NCI-H1694 (cell line): ENCODE measurements at regions not wholly inside any gene's neighbourhood (a gene's known extent, or its start where the extent isn't known, plus 50 kb on each side); places are given as distances from the start of the nearest gene placed in this dataset.
"Not testable (repeated sequence)": the region's sequence is repeated elsewhere in the genome, so short reads cannot be mapped to it uniquely, and the experiment has no call there.

ENCODE experiments used
- DNase-seq: peaks from one replicate; lab custom pipeline; 2025; lab: John Stamatoyannopoulos, UW

- no peak for DNase-seq
Measured at GRCh38 chr7:8809320-8809719, 375.9 kb downstream of the NXPH1 start.

- no peak for DNase-seq
Measured at GRCh38 chr7:8817448-8818036, 384.1 kb downstream of the NXPH1 start.

- no peak for DNase-seq
Measured at GRCh38 chr7:8818406-8818805, 385.0 kb downstream of the NXPH1 start.

GRCh38 chr7:8822595-8822994 is 389.2 kb downstream of the NXPH1 start:
- no peak for DNase-seq

- no peak for DNase-seq
Measured at GRCh38 chr7:8823486-8823885, 390.1 kb downstream of the NXPH1 start.

- DNase-seq = no peak
Measured at GRCh38 chr7:8827329-8827728, 393.9 kb downstream of the NXPH1 start.

GRCh38 chr7:8829100-8829499 is 395.7 kb downstream of the NXPH1 start:
- DNase-seq = no peak

- no peak for DNase-seq
Measured at GRCh38 chr7:8831376-8831775, 398.0 kb downstream of the NXPH1 start.

- DNase-seq = no peak
Measured at GRCh38 chr7:8833355-8833754, 399.9 kb downstream of the NXPH1 start.

GRCh38 chr7:8841171-8841570 is 407.8 kb downstream of the NXPH1 start:
- DNase-seq = no peak

GRCh38 chr7:8871716-8872115 is 438.3 kb downstream of the NXPH1 start:
- no peak for DNase-seq

GRCh38 chr7:8881916-8882315 is 448.5 kb downstream of the NXPH1 start:
- no peak for DNase-seq

GRCh38 chr7:8885480-8886000 is 452.1 kb downstream of the NXPH1 start:
- no peak for DNase-seq

- DNase-seq = not testable (repeated sequence)
Measured at GRCh38 chr7:8890346-8890745, 456.9 kb downstream of the NXPH1 start.

- DNase-seq = no peak
Measured at GRCh38 chr7:8893775-8894174, 460.4 kb downstream of the NXPH1 start.

- DNase-seq = no peak
Measured at GRCh38 chr7:8906396-8907075, 473.1 kb downstream of the NXPH1 start.

- no peak for DNase-seq
Measured at GRCh38 chr7:8908889-8909288, 475.5 kb downstream of the NXPH1 start.

GRCh38 chr7:8913682-8914081 is 480.3 kb downstream of the NXPH1 start:
- no peak for DNase-seq

GRCh38 chr7:8921807-8922206 is 488.4 kb downstream of the NXPH1 start:
- DNase-seq = no peak

- no peak for DNase-seq
Measured at GRCh38 chr7:8922726-8923125, 489.3 kb downstream of the NXPH1 start.

GRCh38 chr7:8923164-8923806 is 489.9 kb downstream of the NXPH1 start:
- no peak for DNase-seq

GRCh38 chr7:8931906-8932646 is 498.7 kb downstream of the NXPH1 start:
- no peak for DNase-seq

- no peak for DNase-seq
Measured at GRCh38 chr7:8932751-8933150, 499.3 kb downstream of the NXPH1 start.
